ENCODE measurements at regions not wholly inside any gene's neighbourhood (a gene's known extent, or its start where the extent isn't known, plus 50 kb on each side); places are given as distances from the start of the nearest gene placed in this dataset.

DNA sequence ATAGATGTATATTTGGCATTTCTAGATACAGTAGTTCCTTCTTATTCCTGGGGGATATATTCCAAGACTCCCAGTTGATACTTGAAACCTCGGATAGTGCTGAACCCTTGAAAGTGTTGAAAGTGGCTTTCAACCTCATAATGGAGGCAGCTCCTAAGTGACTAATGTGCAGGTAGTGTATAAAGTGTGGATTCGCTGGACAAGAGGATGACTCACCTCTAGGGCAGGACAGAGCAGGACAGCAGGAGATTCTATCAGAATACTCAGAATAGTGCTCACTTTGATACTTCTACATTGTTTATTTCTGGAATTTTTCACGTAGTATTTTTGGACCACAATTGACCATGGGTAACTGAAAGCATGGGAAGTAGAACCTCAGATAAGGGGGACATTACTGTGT is 1138.9 kb upstream of the WWC1 start:
- no peak for DNase-seq

DNA sequence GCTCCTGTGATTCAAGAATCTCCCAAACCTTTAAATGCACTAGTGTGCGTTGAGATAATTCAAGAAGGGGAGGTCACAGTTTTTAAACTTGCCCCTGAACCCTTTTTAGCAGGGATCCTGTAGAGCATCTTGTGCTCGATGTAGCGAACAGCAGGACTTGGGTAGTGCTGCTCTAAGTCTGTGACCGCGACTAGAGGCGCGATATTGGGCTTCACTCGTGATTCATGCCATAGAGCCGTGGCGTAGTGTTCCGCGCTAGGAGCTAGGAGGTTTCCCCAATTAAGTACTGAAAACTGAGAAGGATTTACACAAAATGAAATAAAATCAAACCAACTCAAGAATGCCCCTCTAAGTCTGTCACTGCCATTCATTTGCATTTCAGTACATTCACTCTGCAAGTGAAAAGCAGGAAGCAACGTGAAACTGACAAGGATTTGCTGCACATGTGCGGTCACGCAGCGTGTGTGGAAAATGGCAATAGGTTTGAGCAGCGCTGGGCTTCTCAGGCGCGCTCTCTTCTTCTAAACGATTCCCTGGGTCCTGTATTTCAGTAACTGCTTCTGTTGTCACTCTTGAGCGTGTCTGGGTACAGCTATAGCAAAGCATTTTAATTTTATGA is 1135.9 kb upstream of the WWC1 start:
- DNase-seq = no peak

GRCh38 chr5:167156446-167156845 is 1135.0 kb upstream of the WWC1 start:
- DNase-seq = no peak

- no peak for DNase-seq
These were observed 1132.9 kb upstream of the WWC1 start for GRCh38 chr5:167158588-167158987.

- no peak for DNase-seq
These were observed 1131.1 kb upstream of the WWC1 start for GRCh38 chr5:167160388-167160787.

DNA sequence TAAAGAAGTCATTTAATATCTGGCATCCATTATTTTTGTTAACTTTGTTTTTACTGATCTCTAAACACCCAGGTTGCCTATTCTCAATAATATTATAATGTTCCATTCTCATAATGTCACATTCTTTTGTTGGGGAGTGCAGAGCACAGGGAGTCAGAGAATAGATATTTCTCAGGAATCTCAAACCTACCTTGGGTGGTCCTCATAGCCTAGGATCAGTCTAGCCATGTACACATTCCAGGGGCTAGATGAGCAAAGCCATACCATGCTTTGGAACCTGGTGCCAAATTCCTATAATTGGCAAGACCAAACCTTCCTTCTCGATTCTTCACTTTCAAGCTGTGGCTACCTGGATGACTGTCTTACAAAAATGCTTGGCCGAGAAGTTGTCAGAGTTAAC is 1124.7 kb upstream of the WWC1 start:
- DNase-seq = no peak

DNA sequence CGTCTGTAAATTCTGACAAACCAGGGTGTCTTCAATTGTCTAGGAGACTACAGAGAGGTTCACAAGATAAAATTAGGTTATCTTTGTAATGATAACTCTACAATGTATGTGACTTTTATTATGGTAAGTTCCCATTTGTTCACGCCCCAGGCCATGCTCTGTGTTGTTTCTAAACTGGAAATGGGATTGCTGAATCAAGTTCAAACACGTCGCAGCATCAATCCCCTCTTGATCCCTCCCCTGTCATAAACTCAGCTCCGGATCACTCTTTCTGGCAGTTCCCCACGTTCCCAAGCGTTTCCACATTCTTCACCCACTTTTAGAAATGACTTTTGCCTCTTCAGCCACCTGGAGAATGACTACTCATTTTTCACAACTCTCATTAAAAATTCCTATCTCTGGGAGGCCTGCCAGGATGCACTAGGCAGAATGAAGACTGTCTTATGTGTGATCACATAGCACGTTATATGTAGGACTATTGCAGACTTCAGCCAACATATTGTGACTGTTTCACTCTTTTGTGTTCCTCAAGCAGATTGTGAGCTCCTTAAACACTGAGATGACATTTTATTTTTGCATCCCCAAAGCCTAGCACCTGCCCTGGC is 1124.2 kb upstream of the WWC1 start:
- no peak for DNase-seq

GRCh38 chr5:167168971-167169370 is 1122.5 kb upstream of the WWC1 start:
- DNase-seq = no peak

DNA sequence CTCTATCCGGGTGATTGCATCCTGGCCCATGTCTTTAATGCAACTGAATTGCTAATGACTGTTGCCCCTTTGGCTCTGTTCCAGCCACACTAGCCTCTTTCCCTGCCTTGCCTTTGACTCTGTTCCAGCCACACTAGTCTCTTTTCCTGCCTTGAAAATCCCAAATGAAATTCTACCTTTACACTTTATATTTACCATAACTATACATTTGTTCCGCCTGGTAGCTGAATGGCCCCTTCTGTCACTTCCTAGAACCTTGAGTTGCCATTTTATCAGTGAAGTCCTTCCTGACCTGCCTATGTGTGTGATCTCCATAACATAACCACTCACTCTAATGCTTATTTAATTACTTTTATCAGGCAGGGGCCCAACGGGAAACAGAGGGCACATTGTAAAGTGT is 1120.4 kb upstream of the WWC1 start:
- DNase-seq = no peak

- DNase-seq = no peak
These were observed 1113.7 kb upstream of the WWC1 start for GRCh38 chr5:167177736-167178135.

DNA sequence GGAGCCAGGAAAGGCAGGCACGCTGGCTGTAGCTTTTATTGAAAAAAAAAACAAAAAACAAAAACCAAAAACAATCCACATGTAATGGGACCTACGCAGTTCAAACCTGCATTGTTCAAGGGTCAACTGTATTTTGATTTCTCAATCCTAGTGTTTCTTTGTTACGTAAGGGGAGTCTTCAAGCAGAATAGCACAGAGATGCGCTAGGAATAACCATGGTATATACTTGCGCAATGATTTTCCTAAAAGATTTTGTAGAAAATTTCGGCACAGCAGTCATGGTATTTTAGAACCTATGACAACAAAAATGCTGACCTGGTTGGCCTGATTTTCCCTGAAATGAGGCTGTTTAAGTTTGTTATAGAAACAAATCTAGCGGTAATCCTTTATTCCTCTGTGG is 1110.5 kb upstream of the WWC1 start:
- no peak for DNase-seq

DNA sequence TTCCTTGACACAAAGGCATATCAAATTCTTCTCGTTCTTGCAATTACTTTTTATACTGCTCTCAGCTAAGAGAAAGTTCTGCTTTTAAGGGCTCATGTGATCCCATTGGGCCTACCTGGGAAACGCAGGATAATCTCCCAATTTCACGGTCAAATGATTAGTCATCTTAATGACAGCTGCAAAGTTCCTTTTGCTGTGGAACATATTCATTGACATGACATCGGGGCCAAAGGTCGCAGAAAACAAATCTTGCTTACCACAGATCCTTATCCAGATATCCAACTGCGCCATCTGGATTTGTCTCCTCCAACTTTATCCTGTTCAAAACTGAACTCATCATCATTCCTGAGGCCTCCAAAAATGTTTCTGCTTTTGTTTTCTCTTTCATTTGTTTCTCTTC is 1085.6 kb upstream of the WWC1 start:
- DNase-seq = no peak

GRCh38 chr5:167207081-167207480 is 1084.4 kb upstream of the WWC1 start:
- no peak for DNase-seq

DNA sequence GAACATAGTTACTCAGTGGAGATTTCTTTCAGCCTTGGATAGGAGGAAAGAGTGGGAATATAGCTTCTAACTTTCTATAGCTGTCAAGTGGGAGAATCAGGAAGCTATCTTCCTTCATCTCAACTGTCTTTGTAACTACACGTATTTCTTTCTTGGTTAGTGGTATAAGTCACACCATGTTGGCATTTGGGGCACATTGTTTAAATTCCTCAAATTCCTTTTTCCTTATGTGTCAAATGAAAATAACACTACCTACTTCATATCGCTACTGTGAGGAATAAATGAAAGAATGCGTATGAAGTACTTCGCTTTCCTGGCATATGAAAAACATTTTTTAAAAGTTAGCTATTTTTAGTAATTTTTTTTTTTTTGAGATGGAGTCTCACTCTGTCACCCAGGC is 1082.5 kb upstream of the WWC1 start:
- no peak for DNase-seq

GRCh38 chr5:167217097-167217743 is 1074.2 kb upstream of the WWC1 start:
- DNase-seq = no peak

- no peak for DNase-seq
These were observed 1072.1 kb upstream of the WWC1 start for GRCh38 chr5:167219298-167219697.

DNA sequence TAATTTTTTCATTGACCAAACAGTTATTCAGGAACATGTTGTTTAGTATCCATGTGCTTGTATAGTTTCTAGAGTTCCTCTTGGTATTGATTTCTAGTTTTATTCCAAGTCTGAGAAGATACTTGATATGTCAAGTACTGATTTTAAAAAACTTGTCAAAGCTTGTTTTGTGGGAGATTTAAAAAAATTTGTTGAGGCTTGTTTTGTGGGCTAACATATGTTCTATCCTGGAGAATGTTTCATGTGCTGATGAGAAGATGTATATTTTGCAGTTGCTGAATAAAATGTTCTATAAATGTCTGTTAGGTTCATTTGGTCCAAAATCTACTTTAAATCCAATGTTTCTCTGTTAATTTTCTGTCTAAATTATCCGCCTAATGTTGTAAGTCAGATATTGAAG is 1065.1 kb upstream of the WWC1 start:
- no peak for DNase-seq

DNA sequence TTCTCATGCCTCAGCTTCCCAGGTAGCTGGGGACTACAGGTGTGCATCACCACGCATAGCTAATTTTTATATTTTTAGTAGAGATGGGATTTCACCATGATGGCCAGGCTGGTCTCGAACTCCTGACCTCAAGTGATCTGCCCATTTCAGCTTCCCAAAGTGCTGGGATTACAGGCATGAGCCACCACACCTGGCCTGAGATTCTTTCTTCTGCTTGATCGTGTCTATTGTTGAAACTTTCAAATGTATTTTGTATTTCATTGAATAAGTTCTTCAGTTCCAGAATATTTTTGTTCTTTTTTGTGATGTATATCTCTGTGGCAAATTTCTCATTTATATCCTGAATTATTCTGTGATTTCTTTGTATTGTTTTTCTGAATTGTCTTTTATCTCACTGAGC is 1063.3 kb upstream of the WWC1 start:
- DNase-seq = no peak

- DNase-seq = no peak
These were observed 1061.7 kb upstream of the WWC1 start for GRCh38 chr5:167229751-167230150.

DNA sequence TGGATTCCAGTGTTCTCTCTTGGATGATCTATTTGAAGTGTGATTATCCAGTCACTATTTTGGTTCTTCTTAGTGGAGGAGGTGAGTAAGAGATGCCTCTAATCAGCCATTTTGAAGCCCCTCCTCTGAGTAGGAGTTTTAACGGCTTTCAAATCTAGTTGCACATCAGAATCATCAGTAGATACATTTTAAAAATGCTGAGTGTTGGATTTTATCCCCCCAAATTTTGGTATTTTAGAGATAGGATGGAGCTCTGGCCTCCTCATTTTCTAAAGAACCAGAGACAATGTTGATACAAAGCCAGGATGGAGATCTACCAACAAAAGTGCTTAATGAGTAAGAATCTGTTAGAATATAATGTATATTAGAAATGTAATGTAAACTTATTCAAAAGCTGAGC is 1061.0 kb upstream of the WWC1 start:
- no peak for DNase-seq

DNA sequence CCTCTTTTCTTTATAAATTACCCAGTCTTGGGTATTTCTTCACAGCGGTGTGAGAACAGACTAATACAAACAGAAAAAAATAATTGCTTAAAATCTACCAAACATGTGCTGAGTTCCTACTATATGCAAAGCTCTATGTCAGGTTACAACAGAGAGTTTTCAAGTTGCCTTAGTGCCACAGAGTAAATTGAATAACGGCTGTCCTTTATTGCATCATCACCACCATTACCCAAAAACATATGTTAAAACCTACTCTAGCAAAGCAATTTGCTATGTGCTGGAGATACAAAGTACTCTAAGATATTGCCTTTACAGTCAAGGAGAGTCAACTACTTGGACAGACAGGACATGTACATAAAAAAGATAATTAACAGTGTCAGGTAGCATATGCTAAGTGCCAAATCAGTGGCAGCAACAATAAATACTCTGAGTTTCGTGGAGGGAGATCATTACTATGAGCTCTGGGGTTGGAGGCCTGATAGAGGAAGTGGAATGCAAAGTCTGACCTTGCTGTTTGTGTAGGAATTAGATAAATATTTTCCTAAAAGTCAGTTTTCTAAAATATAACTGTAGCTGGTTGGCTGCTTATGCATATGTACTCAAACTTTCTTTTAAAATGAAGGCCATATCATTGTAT is 1058.7 kb upstream of the WWC1 start:
- no peak for DNase-seq

DNA sequence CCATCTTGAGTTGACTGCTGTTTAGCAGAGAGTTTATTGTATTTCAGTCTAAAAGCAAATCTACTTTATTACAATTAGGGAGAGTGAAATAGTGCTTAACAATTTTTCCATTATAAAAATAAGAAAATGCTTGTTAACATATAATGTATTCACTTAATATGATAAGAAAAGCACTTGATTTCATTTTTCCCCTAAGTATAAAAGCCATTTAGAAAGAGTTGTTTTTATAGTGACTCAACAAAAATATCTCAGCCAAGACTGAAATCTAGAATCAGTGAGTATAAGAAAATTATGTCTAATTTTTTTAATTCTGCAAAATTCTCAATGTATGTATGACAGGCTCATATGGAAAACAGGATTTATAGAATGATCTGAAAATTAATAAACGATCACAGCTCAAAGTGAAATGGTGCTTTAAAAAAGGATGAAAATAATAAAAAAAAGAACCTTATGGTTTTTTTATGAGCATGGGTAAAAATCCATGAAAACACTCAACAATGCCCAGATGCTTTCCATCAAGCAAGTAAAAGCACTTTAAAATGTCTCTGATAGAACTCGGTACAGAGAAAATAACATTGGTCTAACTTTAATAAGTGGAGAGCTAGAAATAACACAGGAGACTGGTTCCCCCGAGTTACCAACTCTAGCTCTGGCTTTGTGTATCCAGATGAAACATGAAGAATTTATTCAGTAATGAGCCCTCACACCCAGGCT is 1057.8 kb upstream of the WWC1 start:
- DNase-seq = no peak

- DNase-seq = no peak
These were observed 1049.9 kb upstream of the WWC1 start for GRCh38 chr5:167241436-167242067.

Measured in NCI-H1092 treated with DMSO at 0.1 percent for 48 hours (cell line).